PC-9 (cell line): ENCODE measurements at regions not wholly inside any gene's neighbourhood (a gene's known extent, or its start where the extent isn't known, plus 50 kb on each side); places are given as distances from the start of the nearest gene placed in this dataset.

Source experiments
- BruUV-seq: library from RNA; stranded (reverse); fragments of 400-500 nt; replicated peaks from 2 replicates; lab custom pipeline; 2021; lab: Mats Ljungman, UMichigan
- CTCF ChIA-PET: fragments of 300-600 bp; sonication (Branson Sonifier 250); formaldehyde crosslinking; loops from one replicate; lab custom pipeline; 2022; ENCODE audit warnings: antibody characterized with exemption; lab: Charles Lee
- POLR2A ChIA-PET: fragments of 300-600 bp; sonication (Branson Sonifier 250); formaldehyde crosslinking; loops from one replicate; lab custom pipeline; 2022; ENCODE audit warnings: antibody characterized with exemption; ENCODE audit not compliant: unreplicated experiment; lab: Charles Lee
- DNase-seq, 2 experiments: peaks; one replicate each; pipeline versions ENCODE4 v3.0.0 to v3.0.0-alpha.2; 2015 to 2022; ENCODE audit warnings: mixed read lengths in 1 of 2
- H2AFZ ChIP-seq: fragments of 200-600 bp; sonication (generic); 2 replicates; pipeline ENCODE4 v1.8.1; 2017; ENCODE audit warnings: antibody characterized with exemption
- H3F3A ChIP-seq: fragments of 200-600 bp; sonication (generic); 2 replicates; pipeline ENCODE4 v1.8.1; 2017; ENCODE audit warnings: antibody characterized with exemption, mild to moderate bottlenecking, low read depth; ENCODE audit not compliant: insufficient read depth
- H3K27ac ChIP-seq: fragments of 200-600 bp; sonication (generic); 2 replicates; pipeline ENCODE4 v1.6.1; 2016; ENCODE audit warnings: mixed run types
- H3K27me3 ChIP-seq: fragments of 200-600 bp; sonication (generic); 2 replicates; pipeline ENCODE4 v1.6.1; 2016; ENCODE audit warnings: low read depth, mixed run types; ENCODE audit not compliant: insufficient read depth
- H3K36me3 ChIP-seq: fragments of 200-600 bp; sonication (generic); 2 replicates; pipeline ENCODE4 v1.6.1; 2016; ENCODE audit warnings: low read depth, mixed run types
- H3K4me1 ChIP-seq: fragments of 200-600 bp; sonication (generic); replicated peaks from 2 replicates; pipeline ENCODE4 v1.6.1; 2016; ENCODE audit warnings: mixed run types; ENCODE audit not compliant: insufficient read depth
- H3K4me2 ChIP-seq: fragments of 200-600 bp; sonication (generic); 2 replicates; pipeline ENCODE4 v1.6.1; 2017; ENCODE audit warnings: mixed run types
- H3K4me3 ChIP-seq: fragments of 200-600 bp; sonication (generic); 2 replicates; pipeline ENCODE4 v1.6.1; 2016; ENCODE audit warnings: mixed run types
- H3K79me2 ChIP-seq: fragments of 200-600 bp; sonication (generic); 2 replicates; pipeline ENCODE4 v1.6.1; 2017; ENCODE audit warnings: low read depth, mixed run types
- H3K9me2 ChIP-seq: fragments of 200-600 bp; sonication (generic); 2 replicates; pipeline ENCODE4 v1.8.1; 2017; ENCODE audit warnings: mild to moderate bottlenecking; ENCODE audit not compliant: insufficient read depth
- H3K9me3 ChIP-seq: fragments of 200-600 bp; sonication (generic); 2 replicates; pipeline ENCODE4 v1.8.1; 2016; ENCODE audit warnings: low read depth; ENCODE audit not compliant: insufficient read depth
- H4K20me1 ChIP-seq: fragments of 200-600 bp; sonication (generic); 2 replicates; pipeline ENCODE4 v1.8.1; 2017; ENCODE audit not compliant: insufficient read depth
- CTCF ChIP-seq: fragments of 200-600 bp; sonication (generic); conservative IDR thresholded peaks from 2 replicates; pipeline ENCODE4 v1.6.1; 2017; ENCODE audit warnings: mixed run types, antibody characterized with exemption, mild to moderate bottlenecking, moderate library complexity
- EZH2 ChIP-seq: fragments of 200-600 bp; sonication (generic); IDR thresholded peaks from 2 replicates; pipeline ENCODE4 v1.8.0; 2017; ENCODE audit warnings: antibody characterized with exemption, low read depth
- intact Hi-C: fragments of 100-400 bp; cut with micrococcal nuclease; formaldehyde crosslinking; loops from one replicate; pipeline ENCODE4 v1.10.0; 2022; ENCODE audit not compliant: unreplicated experiment

GRCh38 chr4:33395731-33396485 lies 2675.7 kb downstream of the PCDH7 start:
- no peaks in the 10 kb centered on the region for H3K4me1 ChIP-seq
- no peak for TF ChIP-seq CTCF
- TF ChIP-seq EZH2 = no peak
- no peaks in the 10 kb centered on the region for H3K36me3 ChIP-seq
- H3K9me3 ChIP-seq = no peaks in the 10 kb centered on the region; the same call in 1 of the 2 replicates
- H3K79me2 ChIP-seq = no peaks in the 10 kb centered on the region
- POLR2A ChIA-PET = no interaction called here
- H3K27ac ChIP-seq = no peak overlapping the region
- H2AFZ ChIP-seq = no peak overlapping the region
- H3K27me3 ChIP-seq = no peaks in the 10 kb centered on the region
- no peak overlapping the region for H3K4me3 ChIP-seq
- CTCF ChIA-PET = no interaction called here
- DNase-seq = no peak
- no peaks in the 10 kb centered on the region for H3K9me2 ChIP-seq
- no peaks in the 10 kb centered on the region for H3F3A ChIP-seq
- H4K20me1 ChIP-seq = no peaks in the 10 kb centered on the region
- BruUV-seq = no TSS peak
- no peak overlapping the region for H3K4me2 ChIP-seq
- intact Hi-C loops = no loop called here

GRCh38 chr4:33400504-33400903 lies 2680.3 kb downstream of the PCDH7 start:
- TF ChIP-seq EZH2 (no peak), CTCF (no peak)
- no TSS peak for BruUV-seq
- no peaks in the 10 kb centered on the region for H3K27me3 ChIP-seq
- DNase-seq = no peak
- POLR2A ChIA-PET = no interaction called here
- H3K9me2 ChIP-seq = no peaks in the 10 kb centered on the region
- no peak overlapping the region for H2AFZ ChIP-seq
- no peak overlapping the region for H3K4me2 ChIP-seq
- no peak overlapping the region for H3K4me3 ChIP-seq
- CTCF ChIA-PET = no interaction called here
- H3K79me2 ChIP-seq = no peaks in the 10 kb centered on the region
- H3F3A ChIP-seq = no peaks in the 10 kb centered on the region
- intact Hi-C loops = no loop called here
- no peaks in the 10 kb centered on the region for H3K4me1 ChIP-seq
- no peaks in the 10 kb centered on the region; the same call in 1 of the 2 replicates for H3K9me3 ChIP-seq
- H3K27ac ChIP-seq = no peak overlapping the region
- H3K36me3 ChIP-seq = no peaks in the 10 kb centered on the region
- no peaks in the 10 kb centered on the region for H4K20me1 ChIP-seq

- CTCF ChIA-PET = no interaction called here
Measured at GRCh38 chr4:33407496-33407895, 2687.3 kb downstream of the PCDH7 start.

More at GRCh38 chr4:33407496-33407895, 2687.3 kb downstream of the PCDH7 start:
- Histone ChIP-seq H3F3A (no peaks in the 10 kb centered on the region), H2AFZ (no peak overlapping the region), H3K36me3 (no peaks in the 10 kb centered on the region), H3K9me2 (no peaks in the 10 kb centered on the region), H3K4me1 (no peaks in the 10 kb centered on the region), H3K27ac (no peak overlapping the region), H3K27me3 (no peaks in the 10 kb centered on the region), H3K79me2 (no peaks in the 10 kb centered on the region), H4K20me1 (no peaks in the 10 kb centered on the region), H3K4me2 (no peak overlapping the region), H3K4me3 (no peak overlapping the region), H3K9me3 (no peaks in the 10 kb centered on the region)
- intact Hi-C loops = no loop called here
- POLR2A ChIA-PET = no interaction called here
- peak; percentile 1 to 36 for DNase-seq
- no TSS peak for BruUV-seq
- TF ChIP-seq EZH2 (no peak), CTCF (no peak)
